Uterus (tissue), 3 donors: ENCODE measurements at regions not wholly inside any gene's neighbourhood (a gene's known extent, or its start where the extent isn't known, plus 50 kb on each side); places are given as distances from the start of the nearest gene placed in this dataset.
"Not testable (repeated sequence)": the region's sequence is repeated elsewhere in the genome, so short reads cannot be mapped to it uniquely, and the experiment has no call there.

Source experiments
- DNase-seq, 2 donors: peaks; one replicate each; pipeline ENCODE4 v3.0.0-alpha.2; 2019 to 2020
- H3K27ac ChIP-seq, 2 donors: fragments of 200-600 bp; sonication (generic); 1 replicate in 1 of 2; 2 replicates in 1 of 2; pipeline ENCODE4 v1.5.1; 2016 to 2018
- H3K27me3 ChIP-seq, 2 donors: fragments of 200-600 bp; sonication (generic); one replicate each; pipeline ENCODE4 v1.5.1; 2018 to 2019; ENCODE audit warnings: control low read depth in 1 of 2
- H3K36me3 ChIP-seq, 2 donors: fragments of 200-600 bp; sonication (generic); one replicate each; pipeline ENCODE4 v1.5.1; 2019; ENCODE audit warnings: control low read depth in 1 of 2
- H3K4me1 ChIP-seq, 2 donors: fragments of 200-600 bp; sonication (generic); one replicate each; pipeline ENCODE4 v1.5.1; 2018 to 2019; ENCODE audit warnings: control low read depth in 1 of 2
- H3K4me3 ChIP-seq, 2 donors: fragments of 200-600 bp; sonication (generic); 1 replicate in 1 of 2; 2 replicates in 1 of 2; pipeline ENCODE4 v1.5.1; 2018 to 2019; ENCODE audit warnings: mild to moderate bottlenecking in 1 of 2
- H3K9me3 ChIP-seq, 2 donors: fragments of 200-600 bp; sonication (generic); one replicate each; pipeline ENCODE4 v1.5.1; 2019; ENCODE audit warnings: control low read depth in 1 of 2
- CTCF ChIP-seq, 4 experiments: fragments of 200-600 bp in 2 of 4; fragments of 450-650 bp in 2 of 4; sonication (generic) in 2 of 4; IDR thresholded peaks; one replicate each; pipeline ENCODE4 v1.5.1; 2016 to 2019; ENCODE audit warnings: antibody characterized with exemption in 4 of 4, mild to moderate bottlenecking in 2 of 4, moderate library complexity in 1 of 4
- POLR2A ChIP-seq, 2 donors: fragments of 450-650 bp; IDR thresholded peaks; one replicate each; pipeline ENCODE4 v1.6.1; 2016; ENCODE audit warnings: antibody characterized with exemption in 2 of 2, mild to moderate bottlenecking in 1 of 2, moderate library complexity in 1 of 2
- intact Hi-C: fragments of 100-400 bp; cut with DNase I; formaldehyde crosslinking; loops from one replicate; pipeline ENCODE4 v1.15.1; 2023; ENCODE audit warnings: low total_unique reads
- donor health status: DM: yes; HTN: yes; CAD: no.

DNA sequence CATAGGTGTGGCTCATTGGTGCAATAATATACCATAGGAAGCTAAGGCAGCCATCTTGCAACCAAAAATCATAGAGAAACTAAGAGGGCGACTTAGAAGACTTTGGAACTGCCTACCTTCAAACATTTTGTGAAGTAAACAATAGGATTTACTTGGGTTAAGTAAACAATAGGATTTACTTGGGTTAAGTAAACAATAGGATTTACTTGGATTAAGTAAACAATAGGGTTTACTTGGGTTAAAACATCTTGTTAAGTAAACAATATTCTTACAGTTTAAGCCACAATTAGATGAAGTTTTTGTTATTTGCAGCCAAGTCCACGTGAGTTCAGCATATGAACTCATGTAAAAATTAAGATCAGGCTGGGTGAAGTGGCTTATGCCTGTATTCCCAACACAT lies 722.4 kb upstream of the AUTS2 start:
- Histone ChIP-seq H3K36me3 (no peaks in the 10 kb centered on the region), H3K4me3 (no peak overlapping the region), H3K9me3 (no peaks in the 10 kb centered on the region), H3K27ac (no peak overlapping the region), H3K4me1 (no peaks in the 10 kb centered on the region), H3K27me3 (no peaks in the 10 kb centered on the region)
- no peak for DNase-seq
- TF ChIP-seq CTCF (IDR thresholded peaks at IDR 0.05) (no peak), POLR2A (IDR thresholded peaks at IDR 0.05) (no peak)
- intact Hi-C loops = no loop called here

- intact Hi-C loops, H3K4me1 ChIP-seq, H3K27me3 ChIP-seq, H3K4me3 ChIP-seq, H3K9me3 ChIP-seq, H3K27ac ChIP-seq, H3K36me3 ChIP-seq, DNase-seq: not testable (repeated sequence)
Observed at GRCh38 chr7:68887116-68887515, 711.2 kb upstream of the AUTS2 start.

- H3K9me3 ChIP-seq = no peaks in the 10 kb centered on the region
- no peaks in the 10 kb centered on the region for H3K27me3 ChIP-seq
- no peak overlapping the region for H3K4me3 ChIP-seq
- DNase-seq = no peak
- H3K4me1 ChIP-seq = no peaks in the 10 kb centered on the region
- no peaks in the 10 kb centered on the region for H3K36me3 ChIP-seq
- no peak for TF ChIP-seq POLR2A (IDR thresholded peaks at IDR 0.05)
- TF ChIP-seq CTCF (IDR thresholded peaks at IDR 0.05) = no peak
- H3K27ac ChIP-seq = no peak overlapping the region
- intact Hi-C loops = no loop called here
Observed at GRCh38 chr7:68888971-68889385, 709.3 kb upstream of the AUTS2 start.

- no peak overlapping the region for H3K27ac ChIP-seq
- DNase-seq = no peak
- H3K9me3 ChIP-seq = no peaks in the 10 kb centered on the region
- no peak overlapping the region for H3K4me3 ChIP-seq
- H3K4me1 ChIP-seq = no peaks in the 10 kb centered on the region
- intact Hi-C loops = no loop called here
- H3K27me3 ChIP-seq = no peaks in the 10 kb centered on the region
- H3K36me3 ChIP-seq = no peaks in the 10 kb centered on the region
- TF ChIP-seq POLR2A (IDR thresholded peaks at IDR 0.05) (no peak), CTCF (IDR thresholded peaks at IDR 0.05) (no peak)
Observed at GRCh38 chr7:68892236-68892635, 706.0 kb upstream of the AUTS2 start.

DNA sequence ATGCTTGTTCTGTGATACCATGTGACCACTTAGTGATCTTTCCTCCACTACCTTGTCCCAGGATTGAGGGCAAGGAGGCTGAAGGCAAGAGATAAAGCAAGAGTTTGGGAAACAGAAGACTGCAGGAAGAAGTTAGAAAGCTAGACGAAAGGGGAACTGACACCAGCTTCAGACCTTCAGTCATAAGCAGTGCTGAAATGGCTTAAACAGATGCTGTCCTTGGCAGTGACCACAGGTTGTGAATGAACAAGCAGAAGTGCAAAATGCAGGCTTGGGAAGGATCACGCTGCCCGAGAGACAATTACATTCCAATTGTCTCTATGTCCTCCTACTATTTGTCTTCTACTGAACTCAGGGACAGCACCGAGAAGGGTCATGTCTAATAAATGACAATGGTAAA lies 704.9 kb upstream of the AUTS2 start:
- H3K4me3 ChIP-seq = no peak overlapping the region
- no peaks in the 10 kb centered on the region for H3K36me3 ChIP-seq
- DNase-seq = no peak
- no peak overlapping the region for H3K27ac ChIP-seq
- H3K9me3 ChIP-seq = no peaks in the 10 kb centered on the region
- no peaks in the 10 kb centered on the region for H3K27me3 ChIP-seq
- intact Hi-C loops = no loop called here
- no peaks in the 10 kb centered on the region for H3K4me1 ChIP-seq
- TF ChIP-seq CTCF (IDR thresholded peaks at IDR 0.05) (no peak), POLR2A (IDR thresholded peaks at IDR 0.05) (no peak)

DNA sequence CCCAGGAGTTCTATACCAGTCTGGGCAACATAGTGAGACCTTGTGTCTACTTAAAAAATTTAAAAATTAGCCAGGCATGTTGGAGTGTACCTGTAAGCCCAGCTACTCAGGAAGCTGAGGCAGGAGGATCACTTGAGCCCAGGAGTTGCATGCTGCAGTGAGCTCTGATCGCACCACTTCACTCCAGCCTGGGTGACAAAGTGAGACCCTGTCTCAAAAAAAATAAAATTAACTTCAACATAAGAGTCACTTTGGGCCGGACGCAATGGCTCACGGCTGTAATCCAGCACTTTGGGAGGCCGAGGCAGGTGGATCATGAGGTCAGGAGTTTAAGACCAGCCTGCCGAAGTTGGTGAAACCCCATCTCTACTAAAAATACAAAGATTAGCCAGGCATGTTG lies 699.1 kb upstream of the AUTS2 start:
- H3K27ac ChIP-seq, H3K36me3 ChIP-seq, H3K27me3 ChIP-seq, H3K9me3 ChIP-seq, intact Hi-C loops, H3K4me1 ChIP-seq, DNase-seq, H3K4me3 ChIP-seq: not testable (repeated sequence)
